ENCODE measurements at regions not wholly inside any gene's neighbourhood (a gene's known extent, or its start where the extent isn't known, plus 50 kb on each side); places are given as distances from the start of the nearest gene placed in this dataset.
"Not testable (repeated sequence)": the region's sequence is repeated elsewhere in the genome, so short reads cannot be mapped to it uniquely, and the experiment has no call there.

DNA sequence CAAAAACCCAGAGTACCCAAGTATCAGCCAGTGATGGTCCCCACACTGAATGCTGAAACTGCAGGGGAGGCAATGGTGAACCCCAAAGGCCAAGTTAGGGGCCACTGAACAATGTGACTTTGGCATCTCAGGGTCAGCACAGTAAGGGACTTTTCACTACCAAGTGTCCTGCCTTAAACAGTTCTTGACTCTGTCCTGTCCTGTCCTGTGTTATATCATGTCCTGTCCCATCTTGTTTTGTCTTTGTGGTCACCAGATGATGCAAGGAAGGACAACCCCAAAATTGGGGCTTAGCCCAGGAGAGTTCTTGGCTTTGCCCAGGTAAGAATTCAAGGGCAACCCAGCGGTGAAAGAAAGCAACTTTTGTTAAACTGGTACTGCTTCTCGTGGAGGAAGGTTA, 105.0 kb downstream of the PPIAL4A start:
- DNase-seq (ENCODE audit: low read depth); H3K4me3 ChIP-seq (ENCODE audit: low read length): not testable (repeated sequence)

DNA sequence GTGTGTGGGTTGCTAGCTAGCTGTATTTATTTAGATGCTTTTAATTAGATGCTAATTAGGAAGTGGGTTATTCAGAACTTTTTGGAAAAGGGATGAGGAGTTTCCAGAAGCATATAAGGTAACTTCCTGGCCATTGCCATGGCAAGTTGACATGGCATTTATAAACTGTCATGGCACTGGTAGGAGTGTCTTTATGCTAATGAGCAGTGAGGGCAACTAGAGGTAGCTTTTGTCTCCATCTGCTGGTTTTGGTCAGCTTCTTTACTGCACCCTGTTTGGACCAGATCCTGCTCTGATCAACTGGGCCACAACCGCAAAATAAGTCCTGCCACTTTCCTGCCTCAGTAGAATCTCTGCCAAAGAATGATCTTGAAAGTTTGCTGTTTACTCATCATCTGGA, 105.5 kb downstream of the PPIAL4A start:
- DNase-seq (ENCODE audit: low read depth) = peak; percentile 7
- H3K4me3 ChIP-seq (ENCODE audit: low read length) = not testable (repeated sequence)

DNA sequence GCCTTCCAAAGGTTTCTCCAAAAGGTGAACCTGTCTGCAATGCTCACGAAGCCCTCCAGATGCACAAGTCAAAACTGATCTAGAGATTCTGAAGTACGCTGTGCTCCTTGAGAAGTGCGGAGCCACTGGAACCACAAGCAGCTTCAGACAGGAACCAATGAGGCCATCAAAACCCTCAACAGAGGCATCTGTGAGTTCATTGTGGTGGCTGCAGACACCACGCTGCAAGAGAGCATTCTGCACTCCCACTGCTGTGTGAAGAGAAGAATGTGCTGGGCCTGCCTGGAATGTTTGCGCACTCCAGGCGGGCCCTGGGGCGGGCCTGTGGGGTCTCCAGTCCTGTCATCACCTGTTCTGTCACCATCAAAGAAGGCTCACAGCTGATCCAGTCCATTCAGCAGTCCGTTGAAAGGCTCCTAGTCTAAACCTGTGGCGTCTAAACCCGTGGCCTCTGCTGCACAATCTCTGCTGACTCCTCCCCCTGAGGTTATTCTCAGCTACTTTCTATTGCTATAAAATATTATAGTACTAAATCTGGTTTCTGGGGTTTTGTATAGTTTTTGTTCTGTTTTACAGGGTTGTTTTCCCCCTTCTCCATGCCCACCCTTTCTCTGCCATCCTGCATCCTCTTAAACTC, 111.6 kb downstream of the PPIAL4A start:
- not testable (repeated sequence) for H3K4me3 ChIP-seq (ENCODE audit: low read length); DNase-seq (ENCODE audit: low read depth)

DNA sequence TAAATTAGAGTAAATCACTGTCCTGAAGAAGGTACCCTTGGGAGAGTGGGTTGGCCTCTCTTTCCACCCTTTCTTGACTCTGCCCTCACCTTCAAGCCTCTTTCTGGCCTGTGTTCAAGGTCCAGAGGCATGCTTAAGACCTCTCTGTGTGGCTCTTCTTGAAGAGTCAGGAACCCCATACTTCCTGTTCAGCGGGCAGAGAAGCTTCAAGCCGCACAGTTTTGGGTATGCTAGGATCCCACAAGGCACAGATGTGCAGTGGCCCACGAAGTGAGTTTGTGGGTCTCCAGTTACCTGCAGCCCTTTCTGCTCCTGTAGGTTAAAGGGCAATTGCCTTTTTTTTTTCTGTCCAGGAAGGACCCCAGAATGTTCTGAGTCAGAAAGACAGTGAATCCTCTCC, 113.7 kb downstream of the PPIAL4A start:
- H3K4me3 ChIP-seq (ENCODE audit: low read length); DNase-seq (ENCODE audit: low read depth): not testable (repeated sequence)

DNA sequence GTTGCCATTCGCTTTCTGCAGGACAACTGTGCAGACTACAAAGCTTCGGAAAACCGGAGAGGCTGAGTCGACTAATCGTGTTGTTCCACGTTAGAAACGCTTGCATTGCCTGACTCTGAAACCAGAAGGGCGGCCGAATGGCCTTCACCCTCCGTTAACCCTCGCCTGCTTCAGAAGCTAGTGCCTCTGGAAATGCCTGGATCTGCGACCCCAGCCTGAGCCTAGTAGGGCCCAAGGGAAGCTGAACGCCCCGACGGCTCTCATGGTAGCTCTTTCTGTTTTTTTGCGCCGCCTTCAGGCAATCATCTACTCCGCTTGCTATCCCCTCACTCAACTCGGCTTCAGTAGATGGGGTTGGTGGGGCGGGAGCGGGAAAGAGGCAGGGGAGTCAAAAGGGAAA, 117.3 kb downstream of the PPIAL4A start:
- H3K4me3 ChIP-seq (ENCODE audit: low read length); DNase-seq (ENCODE audit: low read depth): not testable (repeated sequence)

DNA sequence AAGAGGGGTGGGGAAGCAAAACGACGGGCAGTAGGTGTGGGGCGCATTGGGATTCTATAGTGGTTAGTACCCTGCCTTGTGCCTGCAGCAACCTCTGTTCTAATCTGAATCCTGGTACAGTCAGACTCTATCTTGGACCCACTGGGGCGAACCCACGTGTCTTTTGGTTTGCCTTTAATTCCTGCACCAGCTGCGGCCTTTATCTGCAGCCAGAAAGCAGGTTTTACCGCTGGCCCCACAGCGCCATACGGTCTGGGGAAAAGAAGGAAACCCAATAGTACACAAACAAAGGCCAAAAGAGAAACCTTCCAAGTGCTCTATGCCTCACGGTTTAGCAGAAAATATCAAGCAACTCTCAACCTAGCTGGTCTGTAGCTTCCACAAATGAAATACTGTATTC, 118.2 kb downstream of the PPIAL4A start:
- not testable (repeated sequence) for DNase-seq (ENCODE audit: low read depth); H3K4me3 ChIP-seq (ENCODE audit: low read length)

DNA sequence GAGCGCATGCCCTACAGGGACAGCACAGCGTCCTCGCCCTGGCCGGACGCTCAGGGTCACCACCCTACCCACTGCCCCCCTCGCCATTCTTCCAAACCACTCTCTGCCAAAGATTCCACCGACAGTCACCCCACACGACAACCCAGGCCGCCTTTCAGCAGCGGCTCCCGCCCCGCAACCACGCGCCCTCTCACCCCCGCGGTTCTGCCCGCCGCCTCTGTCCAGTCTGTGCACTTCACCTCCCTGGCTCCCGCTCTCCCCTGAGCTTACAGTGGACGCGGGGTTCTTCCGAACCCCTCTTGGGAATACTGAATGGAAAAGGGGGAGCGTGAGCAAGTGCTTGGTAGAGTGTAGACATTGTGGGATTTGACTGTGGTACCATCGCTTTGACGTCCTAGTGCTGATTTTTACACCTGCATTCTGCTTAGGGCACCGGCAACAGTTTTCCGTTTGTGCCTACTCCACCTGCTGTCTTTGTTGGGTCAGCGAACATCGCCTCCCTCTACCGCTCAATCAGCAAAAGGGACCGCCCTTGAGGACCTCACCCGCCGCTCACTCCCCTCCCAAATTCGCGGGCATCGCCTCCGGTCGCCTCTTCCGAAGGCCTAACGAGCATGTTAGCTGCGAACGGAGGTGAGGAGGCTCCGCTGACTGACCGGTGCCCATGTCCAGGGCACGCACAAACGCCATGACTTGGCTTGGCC, 119.1 kb downstream of the PPIAL4A start:
- DNase-seq (ENCODE audit: low read depth); H3K4me3 ChIP-seq (ENCODE audit: low read length): not testable (repeated sequence)

DNA sequence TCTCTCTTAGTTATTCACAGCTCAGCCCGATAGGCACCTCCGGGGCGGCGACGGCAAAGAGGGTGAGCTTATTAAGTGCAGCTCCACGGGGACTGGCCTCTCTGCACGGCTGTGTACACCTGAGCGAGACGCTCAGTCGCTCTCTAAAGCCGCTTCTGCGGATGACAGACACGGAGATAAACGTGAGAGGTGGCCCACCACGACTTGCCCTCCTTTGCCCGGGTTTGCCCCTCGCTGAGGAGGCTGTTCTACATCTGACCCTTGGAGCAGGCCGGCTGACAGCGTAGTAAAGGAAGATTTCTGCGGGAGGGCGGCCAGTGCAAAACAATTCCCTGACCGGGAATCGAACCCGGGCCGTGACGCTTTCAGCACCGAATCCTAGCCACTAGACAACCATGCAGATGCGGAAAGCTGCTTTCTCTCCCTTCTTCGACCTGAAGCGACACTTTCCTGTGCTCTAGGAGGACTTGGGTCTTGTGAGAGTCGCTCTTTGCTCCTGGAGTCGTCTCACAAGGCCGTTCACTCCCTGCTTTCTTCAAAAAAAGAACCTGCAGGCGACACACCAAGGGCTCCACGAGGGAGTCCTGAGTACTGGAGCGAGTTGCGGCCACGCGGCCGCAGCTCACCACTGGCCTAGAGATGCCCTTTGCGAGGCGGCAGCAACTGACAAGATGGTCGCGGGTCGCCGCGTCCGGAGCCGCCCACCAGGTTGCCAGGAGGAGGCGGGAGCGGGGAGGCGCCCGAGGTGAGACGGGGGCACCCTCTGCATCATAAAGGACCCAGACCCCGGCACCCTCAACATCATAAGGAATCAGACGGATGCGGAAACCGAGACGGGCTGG, 119.9 kb downstream of the PPIAL4A start:
- DNase-seq (ENCODE audit: low read depth) = peak; percentile 15
- H3K4me3 ChIP-seq (ENCODE audit: low read length) = not testable (repeated sequence)

DNA sequence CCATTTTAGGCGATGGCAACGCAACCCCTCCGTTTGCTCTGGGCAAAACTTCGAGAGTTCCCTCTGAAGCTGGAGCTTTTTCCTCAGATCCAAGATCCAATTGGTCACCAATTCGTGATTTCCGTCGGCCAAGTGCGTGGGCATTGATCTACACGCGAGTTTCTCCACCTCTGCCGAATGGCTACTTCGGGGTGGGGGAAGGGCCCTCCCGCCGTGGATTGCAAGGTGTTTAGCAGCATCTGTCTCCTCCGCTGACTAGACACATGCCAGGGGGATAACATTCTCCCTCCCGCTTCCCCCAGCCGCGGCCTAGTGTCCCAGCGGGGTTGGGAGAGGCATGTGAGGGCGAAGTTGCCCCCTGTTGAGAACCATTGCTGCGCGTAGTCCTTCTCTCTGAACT, 120.6 kb downstream of the PPIAL4A start:
- not testable (repeated sequence) for DNase-seq (ENCODE audit: low read depth); H3K4me3 ChIP-seq (ENCODE audit: low read length)

DNA sequence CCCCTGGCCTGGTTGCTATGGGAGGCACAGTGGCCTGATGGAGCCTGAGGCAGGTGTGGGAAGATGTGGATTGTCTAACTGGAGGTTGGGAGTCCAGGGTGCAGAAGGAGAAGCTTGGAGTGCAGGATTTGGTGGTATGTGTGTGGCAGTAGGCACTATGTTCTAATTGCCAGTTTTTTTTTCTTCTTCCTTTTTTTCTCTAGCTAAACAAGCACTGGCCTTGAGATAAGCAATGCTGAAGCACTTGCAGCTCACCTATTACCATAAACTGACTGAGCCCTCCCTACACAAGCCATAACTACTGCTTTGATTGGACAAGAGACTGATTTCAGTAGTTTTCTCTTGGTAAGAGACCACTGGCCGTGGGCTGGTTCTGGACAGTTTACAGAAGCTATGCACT, 123.6 kb downstream of the PPIAL4A start:
- H3K4me3 ChIP-seq (ENCODE audit: low read length); DNase-seq (ENCODE audit: low read depth): not testable (repeated sequence)

DNA sequence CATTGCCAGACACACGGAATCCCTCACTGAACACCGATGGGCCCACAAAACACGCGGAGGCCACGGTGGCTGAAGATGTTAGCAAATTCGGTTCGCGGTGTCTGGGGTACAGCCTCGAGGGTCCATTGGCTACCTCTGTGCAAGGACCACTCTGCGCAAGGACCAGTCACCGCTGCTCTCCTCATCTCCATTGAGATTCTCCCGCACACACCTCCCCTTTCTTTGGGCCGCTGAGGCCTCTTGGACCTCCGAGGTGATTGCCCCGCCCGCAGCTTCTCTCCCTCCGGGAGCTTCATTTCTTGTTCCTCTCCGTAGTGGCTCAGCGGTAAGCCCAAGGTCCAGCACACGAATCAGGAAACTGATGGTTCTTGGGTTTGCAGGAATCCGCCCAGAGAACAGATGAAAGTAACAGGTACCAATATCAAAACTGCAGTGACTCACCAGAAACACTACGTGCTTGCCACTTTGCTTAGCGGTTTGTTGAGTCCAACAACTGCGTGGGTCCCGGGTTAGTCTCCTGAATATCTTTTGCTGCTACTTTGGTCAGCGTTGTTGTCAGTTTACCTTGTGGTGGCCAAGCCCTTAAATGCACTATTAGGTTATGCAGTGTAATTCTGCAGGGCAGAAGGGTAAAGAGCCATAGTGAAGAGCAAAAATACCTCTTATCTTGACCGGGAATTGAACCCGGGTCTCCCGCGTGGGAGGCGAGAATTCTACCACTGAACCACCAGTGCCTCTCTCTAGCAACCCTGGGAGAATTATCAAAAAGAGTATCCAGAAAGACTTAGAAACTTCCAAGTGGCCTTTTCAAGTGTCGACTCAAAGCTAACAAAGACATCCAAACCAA, 126.8 kb downstream of the PPIAL4A start:
- peak; percentile 55 for DNase-seq (ENCODE audit: low read depth)
- not testable (repeated sequence) for H3K4me3 ChIP-seq (ENCODE audit: low read length)

DNA sequence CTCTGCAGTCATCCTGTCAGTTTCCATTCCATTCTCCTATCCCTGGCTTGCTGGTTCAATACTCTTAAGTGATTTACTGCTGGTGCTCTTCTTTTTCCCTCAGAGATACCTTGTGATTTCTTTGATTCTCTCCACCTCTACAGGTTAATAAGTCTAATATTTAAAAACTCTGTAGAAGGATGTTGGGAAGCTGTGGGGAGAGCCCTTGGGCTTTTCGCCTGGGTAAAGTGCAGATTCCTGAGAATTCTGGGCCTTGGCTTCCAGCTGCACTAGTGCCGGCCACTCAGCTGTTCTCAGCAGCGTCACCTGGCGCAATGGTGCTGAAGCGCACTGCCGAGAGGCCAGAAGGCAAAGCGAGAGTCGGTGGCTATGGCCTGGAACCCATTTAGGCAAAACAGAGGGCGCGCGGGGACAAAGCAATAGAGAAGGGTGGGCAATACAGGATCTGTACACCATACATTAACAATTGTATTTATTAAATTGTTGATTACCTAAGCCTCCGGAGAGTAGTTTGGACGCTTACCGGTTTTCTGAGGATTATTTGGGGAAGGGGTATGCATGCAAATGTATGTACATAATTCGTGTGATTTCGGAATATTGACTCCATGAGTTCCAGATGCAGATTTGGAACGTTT, 130.3 kb downstream of the PPIAL4A start:
- not testable (repeated sequence) for H3K4me3 ChIP-seq (ENCODE audit: low read length); DNase-seq (ENCODE audit: low read depth)
- TF ChIP-seq, protein P1, sequence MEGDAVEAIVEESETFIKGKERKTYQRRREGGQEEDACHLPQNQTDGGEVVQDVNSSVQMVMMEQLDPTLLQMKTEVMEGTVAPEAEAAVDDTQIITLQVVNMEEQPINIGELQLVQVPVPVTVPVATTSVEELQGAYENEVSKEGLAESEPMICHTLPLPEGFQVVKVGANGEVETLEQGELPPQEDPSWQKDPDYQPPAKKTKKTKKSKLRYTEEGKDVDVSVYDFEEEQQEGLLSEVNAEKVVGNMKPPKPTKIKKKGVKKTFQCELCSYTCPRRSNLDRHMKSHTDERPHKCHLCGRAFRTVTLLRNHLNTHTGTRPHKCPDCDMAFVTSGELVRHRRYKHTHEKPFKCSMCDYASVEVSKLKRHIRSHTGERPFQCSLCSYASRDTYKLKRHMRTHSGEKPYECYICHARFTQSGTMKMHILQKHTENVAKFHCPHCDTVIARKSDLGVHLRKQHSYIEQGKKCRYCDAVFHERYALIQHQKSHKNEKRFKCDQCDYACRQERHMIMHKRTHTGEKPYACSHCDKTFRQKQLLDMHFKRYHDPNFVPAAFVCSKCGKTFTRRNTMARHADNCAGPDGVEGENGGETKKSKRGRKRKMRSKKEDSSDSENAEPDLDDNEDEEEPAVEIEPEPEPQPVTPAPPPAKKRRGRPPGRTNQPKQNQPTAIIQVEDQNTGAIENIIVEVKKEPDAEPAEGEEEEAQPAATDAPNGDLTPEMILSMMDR (IDR thresholded peaks at IDR 0.05; ENCODE audit: insufficient read depth, low read depth, low read length, missing control alignments) = peak; percentile 3

DNA sequence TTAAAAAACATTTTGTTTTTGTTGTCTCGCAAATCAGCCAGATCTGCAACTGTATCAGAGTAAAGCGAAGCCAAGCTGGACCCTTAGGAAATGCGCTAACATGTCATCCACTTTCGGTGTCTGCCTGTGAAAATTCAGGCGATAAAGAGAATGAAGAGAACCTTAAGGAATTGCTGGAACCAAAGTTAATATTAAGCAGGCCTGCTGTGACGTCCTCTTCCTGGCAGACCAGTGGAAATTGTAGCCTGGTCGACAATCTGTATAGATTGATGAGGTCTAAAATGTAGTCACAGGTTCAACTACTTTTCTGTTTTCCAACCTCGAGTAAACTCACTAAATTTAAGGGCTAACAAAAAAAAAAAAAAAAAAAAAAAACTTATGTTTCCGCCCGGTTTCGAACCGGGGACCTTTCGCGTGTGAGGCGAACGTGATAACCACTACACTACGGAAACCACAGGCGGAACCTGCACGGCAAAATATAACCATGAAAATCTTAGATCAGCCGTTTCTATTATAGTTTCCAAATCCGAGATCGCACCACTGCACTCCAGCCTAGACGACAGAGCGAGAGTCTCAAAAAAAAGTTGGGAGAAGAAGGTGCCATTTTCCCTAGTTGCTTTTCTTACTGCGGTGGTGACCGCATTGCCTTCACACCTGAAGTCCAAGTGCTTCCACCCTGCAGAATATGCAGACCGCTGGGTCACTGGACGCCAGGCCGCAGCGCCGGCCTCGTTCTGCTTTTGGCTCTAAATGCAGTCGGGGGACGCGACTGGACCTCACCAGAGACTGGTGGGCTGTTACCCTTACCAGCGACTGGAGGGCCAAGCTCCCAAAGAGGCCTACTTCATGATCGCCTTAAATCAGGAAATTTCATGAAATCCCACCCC, 131.0 kb downstream of the PPIAL4A start:
- not testable (repeated sequence) for H3K4me3 ChIP-seq (ENCODE audit: low read length)
- DNase-seq (ENCODE audit: low read depth) = peak; percentile 31

DNA sequence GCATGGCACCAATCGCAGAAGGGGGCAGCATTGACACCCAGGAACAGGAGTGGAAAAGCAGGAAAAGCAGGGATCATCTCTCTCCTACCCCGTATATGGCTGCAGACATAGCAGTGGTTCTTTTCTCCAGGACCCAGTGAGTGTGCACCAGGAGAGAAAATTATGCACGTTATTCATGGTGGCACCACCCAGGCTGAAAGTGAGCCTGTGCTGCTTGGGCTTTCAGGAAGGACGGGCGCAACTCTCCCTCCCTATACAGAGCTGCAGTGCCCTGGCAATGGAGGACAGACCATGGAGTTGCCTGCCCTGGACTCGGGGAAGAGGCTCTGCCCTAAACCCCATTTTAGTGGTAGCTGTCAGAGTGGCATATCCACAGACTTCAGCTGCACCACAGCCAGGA, 132.1 kb downstream of the PPIAL4A start:
- not testable (repeated sequence) for DNase-seq (ENCODE audit: low read depth); H3K4me3 ChIP-seq (ENCODE audit: low read length)

DNA sequence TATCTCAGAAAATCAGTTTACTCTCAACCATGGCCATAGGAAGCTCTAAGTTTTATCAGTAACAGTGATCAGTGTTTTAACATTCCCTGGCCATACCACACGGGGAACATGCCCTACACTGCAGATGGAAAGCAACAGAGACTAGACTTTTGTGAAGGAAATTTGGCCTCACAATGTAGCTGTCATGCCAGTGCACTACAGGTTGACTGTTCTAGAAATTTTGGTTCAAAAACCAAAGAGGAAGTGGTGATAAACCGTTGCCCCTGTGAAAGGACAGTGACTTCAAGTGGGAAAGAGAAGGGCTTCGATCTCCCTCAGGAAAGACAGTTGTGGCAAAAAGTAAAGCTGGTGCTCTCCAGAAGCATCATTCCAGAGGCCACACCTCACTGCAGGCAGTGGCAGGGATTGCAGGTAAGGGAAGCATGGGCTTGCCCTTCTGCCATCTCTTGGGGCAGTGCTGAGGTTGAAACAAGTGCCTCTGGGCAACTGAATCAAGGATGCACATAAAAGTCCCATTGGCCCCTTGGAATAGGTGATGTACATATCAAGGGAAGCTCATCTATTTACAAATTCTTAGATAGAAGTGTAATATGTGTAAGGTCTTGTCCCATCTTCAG, 143.4 kb downstream of the PPIAL4A start:
- H3K4me3 ChIP-seq (ENCODE audit: low read length); DNase-seq (ENCODE audit: low read depth): not testable (repeated sequence)

DNA sequence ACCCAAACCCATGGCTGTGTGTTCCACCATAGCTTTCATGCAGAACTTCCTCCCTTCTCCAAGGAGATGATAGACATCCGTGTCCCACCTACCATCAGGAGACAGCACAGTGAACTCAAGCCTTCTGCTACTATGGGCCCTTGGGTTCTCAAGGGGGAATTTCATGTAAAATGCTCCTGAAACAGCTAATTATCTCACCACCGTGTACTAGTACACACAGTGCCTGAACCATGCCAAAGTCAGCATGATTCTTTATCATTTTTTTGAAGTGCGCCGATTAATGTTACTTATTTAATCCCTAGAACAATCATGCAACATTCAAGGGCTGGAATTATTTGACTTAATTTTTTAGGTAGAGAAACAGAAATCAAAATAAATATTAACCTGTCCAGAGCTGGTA, 147.2 kb downstream of the PPIAL4A start:
- DNase-seq (ENCODE audit: low read depth); H3K4me3 ChIP-seq (ENCODE audit: low read length): not testable (repeated sequence)
